PC-3 (cell line): ENCODE measurements at regions not wholly inside any gene's neighbourhood (a gene's known extent, or its start where the extent isn't known, plus 50 kb on each side); places are given as distances from the start of the nearest gene placed in this dataset.

Source experiments
- ATAC-seq: fragments of 200-7000 bp; cut with Tn5 transposase; 2 replicates; pipeline ENCODE4 v1.9.1; 2020; ENCODE audit warnings: mild to moderate bottlenecking, moderate library complexity
- BruUV-seq: library from RNA; stranded (reverse); fragments of 400-500 nt; replicated peaks from 2 replicates; lab custom pipeline; 2021; lab: Mats Ljungman, UMichigan
- CTCF ChIA-PET: fragments of 300-600 bp; sonication (Branson Sonifier 250); formaldehyde crosslinking; loops from one replicate; lab custom pipeline; 2022; ENCODE audit warnings: antibody characterized with exemption; lab: Charles Lee
- POLR2A ChIA-PET: fragments of 300-600 bp; sonication (Branson Sonifier 250); formaldehyde crosslinking; loops from one replicate; lab custom pipeline; 2022; ENCODE audit warnings: antibody characterized with exemption; ENCODE audit not compliant: unreplicated experiment; lab: Charles Lee
- DNase-seq: peaks from one replicate; pipeline ENCODE4 v3.0.0-alpha.2; 2015
- H2AFZ ChIP-seq: fragments of 300-600 bp; sonication (generic); 2 replicates; pipeline ENCODE4 v1.6.0; 2016; ENCODE audit warnings: antibody characterized with exemption, low read length
- H3F3A ChIP-seq: fragments of 300-600 bp; sonication (generic); one replicate; pipeline ENCODE4 v1.6.0; 2017; ENCODE audit warnings: antibody characterized with exemption, low read length, control low read depth, mild to moderate bottlenecking; ENCODE audit not compliant: unreplicated experiment
- H3K27ac ChIP-seq: fragments of 300-600 bp; sonication (generic); 2 replicates; pipeline ENCODE4 v1.5.1; 2016; ENCODE audit warnings: mild to moderate bottlenecking, low read length
- H3K27me3 ChIP-seq: fragments of 300-600 bp; sonication (generic); 2 replicates; pipeline ENCODE4 v1.6.1; 2016; ENCODE audit warnings: low read length, mixed read lengths
- H3K36me3 ChIP-seq: fragments of 300-600 bp; sonication (generic); 2 replicates; pipeline ENCODE4 v1.6.1; 2016; ENCODE audit warnings: low read depth, mixed run types, low read length, mixed read lengths
- H3K4me1 ChIP-seq: fragments of 300-600 bp; sonication (generic); 2 replicates; pipeline ENCODE4 v1.5.1; 2016; ENCODE audit warnings: low read length; ENCODE audit not compliant: insufficient read depth
- H3K4me2 ChIP-seq: fragments of 300-600 bp; sonication (generic); 2 replicates; pipeline ENCODE4 v1.6.0; 2016; ENCODE audit warnings: low read length
- H3K4me3 ChIP-seq: fragments of 300-600 bp; sonication (generic); 2 replicates; pipeline ENCODE4 v1.5.1; 2016; ENCODE audit warnings: mild to moderate bottlenecking, low read length, mixed read lengths
- H3K79me2 ChIP-seq: fragments of 300-600 bp; sonication (generic); 2 replicates; pipeline ENCODE4 v1.6.1; 2017; ENCODE audit warnings: low read length, mixed read lengths
- H3K9ac ChIP-seq: fragments of 300-600 bp; sonication (generic); 2 replicates; pipeline ENCODE4 v1.6.0; 2016; ENCODE audit warnings: mild to moderate bottlenecking, low read length
- H3K9me2 ChIP-seq: fragments of 300-600 bp; sonication (generic); replicated peaks from 2 replicates; pipeline ENCODE4 v1.6.1; 2016; ENCODE audit warnings: mixed run types, low read length, mixed read lengths
- H3K9me3 ChIP-seq: fragments of 300-600 bp; sonication (generic); 2 replicates; pipeline ENCODE4 v1.6.1; 2016; ENCODE audit warnings: low read length, mixed read lengths
- H4K20me1 ChIP-seq: fragments of 300-600 bp; sonication (generic); 2 replicates; pipeline ENCODE4 v1.6.1; 2016; ENCODE audit warnings: low read length, mixed read lengths
- EZH2 ChIP-seq: fragments of 300-600 bp; sonication (generic); IDR thresholded peaks from one replicate; pipeline ENCODE4 v1.6.1; 2017; ENCODE audit warnings: antibody characterized with exemption, mild to moderate bottlenecking, low read length; ENCODE audit not compliant: unreplicated experiment
- EZH2phosphoT487 ChIP-seq: fragments of 300-600 bp; sonication (generic); IDR thresholded peaks from 2 replicates; pipeline ENCODE4 v1.6.1; 2018; ENCODE audit warnings: mild to moderate bottlenecking, antibody characterized with exemption, low read length, borderline replicate concordance
- intact Hi-C: fragments of 100-400 bp; cut with micrococcal nuclease; formaldehyde crosslinking; loops from 2 replicates; pipeline ENCODE4 v1.9.0; 2023
- TF ChIP-seq, protein P1 (sequence below): fragments of 300-600 bp; sonication (generic); conservative IDR thresholded peaks from 2 replicates; pipeline ENCODE4 v1.5.1; 2017; ENCODE audit warnings: antibody characterized with exemption, low read depth, mild to moderate bottlenecking, low read length

DNA sequence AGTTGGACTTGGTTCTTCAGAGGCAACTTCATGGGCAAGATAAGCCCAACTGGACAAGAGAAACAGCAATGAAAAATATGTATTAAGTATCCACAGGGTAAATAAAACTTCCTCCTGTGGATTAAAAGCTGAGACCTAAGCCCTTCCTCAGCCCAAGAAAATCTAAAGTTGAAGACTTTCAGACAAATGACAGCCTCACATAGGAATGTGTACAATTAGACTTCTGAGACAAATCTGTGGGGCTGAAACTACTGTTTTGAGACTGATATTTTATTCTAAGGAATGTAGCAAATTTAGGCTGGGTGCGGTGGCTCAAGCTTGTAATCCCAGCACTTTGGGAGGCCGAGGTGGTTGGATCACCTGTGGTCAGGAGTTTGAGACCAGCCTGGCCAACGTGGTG, 74.2 kb upstream of the IL12A start:
- ChIA-PET POLR2A (no interaction called here), CTCF (no interaction called here)
- ATAC-seq, result no peak
- Histone ChIP-seq H2AFZ (no peak overlapping the region), H3K4me1 (peaks cover 13% of the 10 kb centered on the region), H3K27ac (no peak overlapping the region), H3K79me2 (no peaks in the 10 kb centered on the region), H3K27me3 (no peaks in the 10 kb centered on the region), H3K9me2 (no peaks in the 10 kb centered on the region), H3K36me3 (no peaks in the 10 kb centered on the region), H3K4me2 (no peak overlapping the region), H4K20me1 (no peaks in the 10 kb centered on the region), H3K9me3 (no peaks in the 10 kb centered on the region), H3K9ac (no peak overlapping the region), H3K4me3 (no peak overlapping the region), H3F3A (peaks cover 6% of the 10 kb centered on the region)
- BruUV-seq, result no TSS peak
- DNase-seq, result no peak
- intact Hi-C loops, result no loop called here
- TF ChIP-seq EZH2phosphoT487 (no peak), EZH2 (no peak)
- TF ChIP-seq, protein P1, sequence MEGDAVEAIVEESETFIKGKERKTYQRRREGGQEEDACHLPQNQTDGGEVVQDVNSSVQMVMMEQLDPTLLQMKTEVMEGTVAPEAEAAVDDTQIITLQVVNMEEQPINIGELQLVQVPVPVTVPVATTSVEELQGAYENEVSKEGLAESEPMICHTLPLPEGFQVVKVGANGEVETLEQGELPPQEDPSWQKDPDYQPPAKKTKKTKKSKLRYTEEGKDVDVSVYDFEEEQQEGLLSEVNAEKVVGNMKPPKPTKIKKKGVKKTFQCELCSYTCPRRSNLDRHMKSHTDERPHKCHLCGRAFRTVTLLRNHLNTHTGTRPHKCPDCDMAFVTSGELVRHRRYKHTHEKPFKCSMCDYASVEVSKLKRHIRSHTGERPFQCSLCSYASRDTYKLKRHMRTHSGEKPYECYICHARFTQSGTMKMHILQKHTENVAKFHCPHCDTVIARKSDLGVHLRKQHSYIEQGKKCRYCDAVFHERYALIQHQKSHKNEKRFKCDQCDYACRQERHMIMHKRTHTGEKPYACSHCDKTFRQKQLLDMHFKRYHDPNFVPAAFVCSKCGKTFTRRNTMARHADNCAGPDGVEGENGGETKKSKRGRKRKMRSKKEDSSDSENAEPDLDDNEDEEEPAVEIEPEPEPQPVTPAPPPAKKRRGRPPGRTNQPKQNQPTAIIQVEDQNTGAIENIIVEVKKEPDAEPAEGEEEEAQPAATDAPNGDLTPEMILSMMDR, result no peak

DNA sequence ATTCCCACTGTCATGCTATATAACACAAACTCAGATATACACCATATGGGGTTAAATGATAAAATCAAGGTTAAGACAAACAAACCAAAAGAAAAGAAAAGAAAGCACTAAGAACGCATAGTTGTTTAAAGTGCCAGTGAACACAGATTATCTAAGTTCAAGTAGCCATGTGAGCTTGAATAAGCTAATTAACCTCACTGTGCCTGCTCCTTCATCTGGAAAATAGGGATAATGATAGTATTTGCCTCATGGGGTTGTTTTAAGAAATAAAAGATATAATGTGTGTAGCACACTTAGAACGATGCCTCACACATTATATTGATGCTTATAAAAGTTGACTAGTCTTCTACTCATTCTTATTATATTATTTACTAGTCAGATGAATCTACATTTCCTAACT, 72.6 kb upstream of the IL12A start:
- no peak overlapping the region for H3K4me3 ChIP-seq
- no peaks in the 10 kb centered on the region for H3K9me2 ChIP-seq
- no peaks in the 10 kb centered on the region for H3K36me3 ChIP-seq
- TF ChIP-seq EZH2phosphoT487 (no peak), EZH2 (no peak)
- TF ChIP-seq, protein P1, result no peak
- DNase-seq, result no peak
- no peak overlapping the region for H3K4me2 ChIP-seq
- no peak overlapping the region for H3K9ac ChIP-seq
- H2AFZ ChIP-seq, result no peak overlapping the region
- ChIA-PET POLR2A (no interaction called here), CTCF (no interaction called here)
- no peaks in the 10 kb centered on the region for H3K79me2 ChIP-seq
- no peaks in the 10 kb centered on the region for H4K20me1 ChIP-seq
- H3F3A ChIP-seq, result peaks cover 8% of the 10 kb centered on the region
- no TSS peak for BruUV-seq
- no peak overlapping the region for H3K27ac ChIP-seq
- no peaks in the 10 kb centered on the region for H3K27me3 ChIP-seq
- intact Hi-C loops, result no loop called here
- no peak for ATAC-seq
- H3K4me1 ChIP-seq, result peaks cover 26% of the 10 kb centered on the region
- H3K9me3 ChIP-seq, result no peaks in the 10 kb centered on the region

DNA sequence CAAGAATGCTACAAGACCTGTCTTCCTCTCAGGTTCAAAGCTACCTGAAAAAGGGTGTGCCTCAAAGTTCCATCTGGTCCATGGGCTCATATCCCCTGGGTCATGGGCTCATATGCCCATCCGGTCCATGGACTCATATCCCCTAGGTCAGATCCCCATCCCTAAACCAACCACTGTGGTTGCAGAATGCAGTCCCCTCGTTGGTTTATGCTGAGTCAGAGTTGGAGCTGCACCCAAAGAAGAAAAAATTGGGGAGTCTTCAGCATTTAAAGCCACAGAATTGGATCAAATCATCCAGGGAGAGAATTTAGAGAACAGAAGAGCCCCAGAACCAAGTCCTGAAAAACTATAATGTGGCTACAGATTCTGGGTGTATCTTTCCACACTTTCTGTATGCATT, 71.5 kb upstream of the IL12A start:
- Histone ChIP-seq H3K4me3 (no peak overlapping the region), H3K79me2 (no peaks in the 10 kb centered on the region), H4K20me1 (no peaks in the 10 kb centered on the region), H3K4me2 (no peak overlapping the region), H3K27ac (no peak overlapping the region), H3K9ac (no peak overlapping the region), H2AFZ (no peak overlapping the region), H3F3A (peaks cover 8% of the 10 kb centered on the region), H3K4me1 (peaks cover 28% of the 10 kb centered on the region), H3K9me3 (no peaks in the 10 kb centered on the region), H3K27me3 (no peaks in the 10 kb centered on the region), H3K9me2 (no peaks in the 10 kb centered on the region), H3K36me3 (no peaks in the 10 kb centered on the region)
- ATAC-seq (no peak), DNase-seq (no peak)
- ChIA-PET POLR2A (no interaction called here), CTCF (no interaction called here)
- intact Hi-C loops, result no loop called here
- TF ChIP-seq EZH2phosphoT487, result no peak
- TF ChIP-seq, protein P1, result no peak
- no peak for TF ChIP-seq EZH2
- BruUV-seq, result no TSS peak
